Peyer's patch (tissue), 4 donors: ENCODE measurements at regions not wholly inside any gene's neighbourhood (a gene's known extent, or its start where the extent isn't known, plus 50 kb on each side); places are given as distances from the start of the nearest gene placed in this dataset.

Experiments
- POLR2A ChIP-seq, 2 donors: fragments of 450-650 bp; IDR thresholded peaks; one replicate each; pipeline ENCODE4 v1.5.1; 2017; ENCODE audit warnings: antibody characterized with exemption in 2 of 2, mild to moderate bottlenecking in 2 of 2, moderate library complexity in 2 of 2
- TF ChIP-seq, protein P1 (sequence below), 6 experiments: fragments of 450-650 bp in 4 of 6; fragments of 200-600 bp in 2 of 6; sonication (generic) in 1 of 6; IDR thresholded peaks; one replicate each; pipeline ENCODE4 v1.5.1; 2017 to 2019; ENCODE audit warnings: antibody characterized with exemption in 6 of 6, mild to moderate bottlenecking in 3 of 6, moderate library complexity in 1 of 6

DNA sequence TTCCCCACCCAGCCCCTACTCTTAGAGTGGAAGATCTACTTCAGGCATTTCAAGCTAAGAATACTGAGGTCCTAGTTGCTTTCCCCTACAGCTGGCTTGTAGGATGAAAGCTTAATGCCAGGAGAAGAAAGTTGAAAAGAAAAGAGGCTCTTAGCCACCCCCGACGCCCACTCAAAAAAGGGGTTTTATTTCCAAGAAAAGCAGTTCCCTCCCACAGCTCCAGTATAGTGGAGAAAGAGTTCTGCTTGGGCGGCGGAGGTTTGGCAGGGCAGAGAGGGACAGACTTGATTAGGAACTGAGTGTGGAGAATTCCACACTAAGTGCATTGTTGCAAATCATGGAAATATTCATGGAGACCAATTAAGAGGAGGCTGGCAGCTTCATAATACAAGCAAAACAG, 470.9 kb downstream of the ETS1 start:
- TF ChIP-seq, protein P1, sequence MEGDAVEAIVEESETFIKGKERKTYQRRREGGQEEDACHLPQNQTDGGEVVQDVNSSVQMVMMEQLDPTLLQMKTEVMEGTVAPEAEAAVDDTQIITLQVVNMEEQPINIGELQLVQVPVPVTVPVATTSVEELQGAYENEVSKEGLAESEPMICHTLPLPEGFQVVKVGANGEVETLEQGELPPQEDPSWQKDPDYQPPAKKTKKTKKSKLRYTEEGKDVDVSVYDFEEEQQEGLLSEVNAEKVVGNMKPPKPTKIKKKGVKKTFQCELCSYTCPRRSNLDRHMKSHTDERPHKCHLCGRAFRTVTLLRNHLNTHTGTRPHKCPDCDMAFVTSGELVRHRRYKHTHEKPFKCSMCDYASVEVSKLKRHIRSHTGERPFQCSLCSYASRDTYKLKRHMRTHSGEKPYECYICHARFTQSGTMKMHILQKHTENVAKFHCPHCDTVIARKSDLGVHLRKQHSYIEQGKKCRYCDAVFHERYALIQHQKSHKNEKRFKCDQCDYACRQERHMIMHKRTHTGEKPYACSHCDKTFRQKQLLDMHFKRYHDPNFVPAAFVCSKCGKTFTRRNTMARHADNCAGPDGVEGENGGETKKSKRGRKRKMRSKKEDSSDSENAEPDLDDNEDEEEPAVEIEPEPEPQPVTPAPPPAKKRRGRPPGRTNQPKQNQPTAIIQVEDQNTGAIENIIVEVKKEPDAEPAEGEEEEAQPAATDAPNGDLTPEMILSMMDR (IDR thresholded peaks at IDR 0.05): no peak
- no peak for TF ChIP-seq POLR2A (IDR thresholded peaks at IDR 0.05)
